ENCODE measurements at regions not wholly inside any gene's neighbourhood (a gene's known extent, or its start where the extent isn't known, plus 50 kb on each side); places are given as distances from the start of the nearest gene placed in this dataset.
"Not testable (repeated sequence)": the region's sequence is repeated elsewhere in the genome, so short reads cannot be mapped to it uniquely, and the experiment has no call there.

GRCh38 chr7:156019308-156019707 is 207.0 kb upstream of the SHH start:
- Mint-ChIP-seq H3K4me1 (ENCODE audit: low read depth) (peaks cover 2% of the 10 kb centered on the region), H3K4me3 (no peak overlapping the region), H3K9me3 (no peaks in the 10 kb centered on the region), H3K36me3 (ENCODE audit: low read depth) (no peaks in the 10 kb centered on the region), H3K27ac (no peak overlapping the region), H3K27me3 (ENCODE audit: insufficient read depth) (no peaks in the 10 kb centered on the region)
- DNase-seq (ENCODE audit: low spot score): no peak
- intact Hi-C loops (cut with micrococcal nuclease): no loop called here

- Mint-ChIP-seq H3K9me3 (peaks cover 6% of the 10 kb centered on the region), H3K4me1 (ENCODE audit: low read depth) (peaks cover 5% of the 10 kb centered on the region), H3K4me3 (no peak overlapping the region), H3K27me3 (ENCODE audit: insufficient read depth) (peaks cover 2% of the 10 kb centered on the region), H3K36me3 (ENCODE audit: low read depth) (no peaks in the 10 kb centered on the region), H3K27ac (no peak overlapping the region)
- DNase-seq (ENCODE audit: low spot score): no peak
- intact Hi-C loops (cut with micrococcal nuclease): no loop called here
These were observed 205.8 kb upstream of the SHH start for GRCh38 chr7:156017916-156018700.

DNA sequence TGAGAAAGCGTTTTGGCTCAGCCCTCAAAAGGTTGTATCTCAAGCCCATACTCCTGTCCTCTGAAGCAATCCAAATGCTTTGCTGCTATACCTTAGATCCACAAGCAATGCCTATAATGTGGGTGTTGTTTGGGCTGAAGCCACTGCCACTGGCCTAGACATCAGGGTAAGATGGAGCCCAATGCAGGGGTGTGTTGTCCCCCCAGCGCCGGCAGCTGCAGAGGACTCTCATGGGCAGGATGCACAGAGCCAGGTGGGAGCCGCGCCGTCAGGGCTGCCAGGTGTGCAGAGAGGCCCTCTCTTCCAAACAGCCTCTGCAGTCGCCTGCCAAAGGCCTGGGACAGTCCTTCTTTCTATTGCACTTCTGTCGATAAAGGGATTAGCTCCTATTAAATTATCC is 205.2 kb upstream of the SHH start:
- H3K27me3 Mint-ChIP-seq (ENCODE audit: insufficient read depth): peaks cover 2% of the 10 kb centered on the region
- no peak for DNase-seq (ENCODE audit: low spot score)
- no peak overlapping the region for H3K27ac Mint-ChIP-seq
- H3K4me1 Mint-ChIP-seq (ENCODE audit: low read depth): peaks cover 5% of the 10 kb centered on the region
- peaks cover 7% of the 10 kb centered on the region for H3K9me3 Mint-ChIP-seq
- H3K4me3 Mint-ChIP-seq: no peak overlapping the region
- H3K36me3 Mint-ChIP-seq (ENCODE audit: low read depth): no peaks in the 10 kb centered on the region
- intact Hi-C loops (cut with micrococcal nuclease): no loop called here

- DNase-seq (ENCODE audit: low spot score): no peak
- intact Hi-C loops (cut with micrococcal nuclease): no loop called here
- no peaks in the 10 kb centered on the region for H3K36me3 Mint-ChIP-seq (ENCODE audit: low read depth)
- H3K9me3 Mint-ChIP-seq: peaks cover 10% of the 10 kb centered on the region
- H3K4me3 Mint-ChIP-seq: no peak overlapping the region
- no peak overlapping the region for H3K27ac Mint-ChIP-seq
- peaks cover 2% of the 10 kb centered on the region for H3K27me3 Mint-ChIP-seq (ENCODE audit: insufficient read depth)
- peaks cover 5% of the 10 kb centered on the region for H3K4me1 Mint-ChIP-seq (ENCODE audit: low read depth)
These were observed 203.2 kb upstream of the SHH start for GRCh38 chr7:156015237-156016020.

DNA sequence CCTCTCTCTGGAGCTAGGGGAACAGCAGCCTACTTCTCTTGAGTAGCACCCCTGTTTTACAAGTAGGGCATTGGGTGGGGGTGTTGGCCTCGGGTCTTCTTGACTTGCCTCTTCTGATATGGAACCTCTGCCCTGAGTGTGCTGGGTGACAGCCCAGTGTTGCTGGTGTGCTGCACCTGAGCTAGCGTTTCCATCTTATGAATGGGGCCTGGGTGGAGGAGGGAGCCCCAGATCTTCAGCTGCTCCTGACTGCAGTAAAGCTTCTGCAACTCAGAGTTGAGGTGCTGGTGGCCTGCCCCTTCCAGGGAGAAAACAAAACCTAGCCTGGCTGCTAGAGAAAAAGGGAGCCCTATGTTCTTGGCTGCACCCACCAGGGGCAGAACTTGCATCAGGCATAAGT is 202.5 kb upstream of the SHH start:
- H3K9me3 Mint-ChIP-seq: peaks cover 14% of the 10 kb centered on the region

DNA sequence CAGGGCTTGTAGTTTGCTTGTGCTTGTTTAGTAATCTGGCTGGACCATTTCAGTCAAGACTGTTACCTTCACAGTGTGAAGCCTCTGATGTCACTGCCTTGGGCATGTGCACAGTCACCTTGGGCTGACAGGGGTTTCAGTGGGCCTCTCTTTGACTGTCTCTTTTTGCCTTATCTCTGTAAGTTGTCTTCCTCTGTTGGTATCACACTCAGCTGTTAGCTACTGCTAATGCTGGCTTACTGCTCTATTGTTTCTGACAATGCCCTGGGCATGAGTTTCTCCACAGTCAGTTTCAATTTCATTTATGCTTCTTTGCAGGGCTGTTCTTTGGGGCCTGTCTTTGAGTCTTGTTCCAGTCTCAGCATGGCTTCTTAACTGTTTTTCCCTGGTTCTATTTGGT is 201.9 kb upstream of the SHH start:
- Mint-ChIP-seq H3K27me3 (ENCODE audit: insufficient read depth) (peaks cover 2% of the 10 kb centered on the region), H3K36me3 (ENCODE audit: low read depth) (no peaks in the 10 kb centered on the region), H3K4me1 (ENCODE audit: low read depth) (peaks cover 5% of the 10 kb centered on the region), H3K4me3 (no peak overlapping the region), H3K9me3 (peaks cover 14% of the 10 kb centered on the region), H3K27ac (no peak overlapping the region)
- intact Hi-C loops (cut with micrococcal nuclease): no loop called here
- no peak for DNase-seq (ENCODE audit: low spot score)

More for the DNA sequence above, 202.5 kb upstream of the SHH start:
- no peak overlapping the region for H3K27ac Mint-ChIP-seq
- H3K4me1 Mint-ChIP-seq (ENCODE audit: low read depth): peaks cover 5% of the 10 kb centered on the region
- peaks cover 2% of the 10 kb centered on the region for H3K27me3 Mint-ChIP-seq (ENCODE audit: insufficient read depth)
- H3K36me3 Mint-ChIP-seq (ENCODE audit: low read depth): no peaks in the 10 kb centered on the region
- no peak for DNase-seq (ENCODE audit: low spot score)
- H3K4me3 Mint-ChIP-seq: no peak overlapping the region
- intact Hi-C loops (cut with micrococcal nuclease): no loop called here

DNA sequence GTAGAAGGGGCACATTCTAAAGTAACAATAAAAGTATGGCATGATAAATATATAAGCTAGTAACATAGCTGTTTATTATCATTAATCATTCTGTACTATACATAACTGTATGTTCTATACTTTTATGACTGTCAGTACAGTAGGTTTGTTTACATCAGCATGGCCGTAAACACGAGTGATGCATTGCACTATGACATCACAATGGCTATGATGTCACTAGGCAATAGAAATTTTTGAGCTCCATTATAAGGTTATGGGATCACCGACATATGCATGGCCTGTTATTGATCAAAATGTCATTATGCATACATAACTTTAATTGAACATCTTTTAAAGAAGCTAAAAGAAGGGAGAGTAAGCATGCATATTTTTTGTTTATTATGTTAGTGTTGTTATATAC is 200.1 kb upstream of the SHH start:
- peaks cover 14% of the 10 kb centered on the region for H3K9me3 Mint-ChIP-seq
- DNase-seq (ENCODE audit: low spot score): no peak
- no peaks in the 10 kb centered on the region for H3K36me3 Mint-ChIP-seq (ENCODE audit: low read depth)
- peaks cover 5% of the 10 kb centered on the region for H3K4me1 Mint-ChIP-seq (ENCODE audit: low read depth)
- no peak overlapping the region for H3K4me3 Mint-ChIP-seq
- no peak overlapping the region for H3K27ac Mint-ChIP-seq
- intact Hi-C loops (cut with micrococcal nuclease): no loop called here
- peaks cover 2% of the 10 kb centered on the region for H3K27me3 Mint-ChIP-seq (ENCODE audit: insufficient read depth)

- peaks cover 14% of the 10 kb centered on the region for H3K9me3 Mint-ChIP-seq
- no peak overlapping the region for H3K4me3 Mint-ChIP-seq
- peaks cover 3% of the 10 kb centered on the region for H3K27me3 Mint-ChIP-seq (ENCODE audit: insufficient read depth)
- H3K4me1 Mint-ChIP-seq (ENCODE audit: low read depth): peaks cover 5% of the 10 kb centered on the region
- H3K36me3 Mint-ChIP-seq (ENCODE audit: low read depth): no peaks in the 10 kb centered on the region
- intact Hi-C loops (cut with micrococcal nuclease): no loop called here
- no peak overlapping the region for H3K27ac Mint-ChIP-seq
- no peak for DNase-seq (ENCODE audit: low spot score)
These were observed 197.3 kb upstream of the SHH start for GRCh38 chr7:156009569-156009968.

GRCh38 chr7:156006876-156007275 is 194.6 kb upstream of the SHH start:
- DNase-seq (ENCODE audit: low spot score); H3K4me1 Mint-ChIP-seq (ENCODE audit: low read depth); H3K36me3 Mint-ChIP-seq (ENCODE audit: low read depth); H3K9me3 Mint-ChIP-seq; intact Hi-C loops (cut with micrococcal nuclease); H3K27ac Mint-ChIP-seq; H3K27me3 Mint-ChIP-seq (ENCODE audit: insufficient read depth); H3K4me3 Mint-ChIP-seq: not testable (repeated sequence)

GRCh38 chr7:156006024-156006423 is 193.8 kb upstream of the SHH start:
- peaks cover 6% of the 10 kb centered on the region for H3K9me3 Mint-ChIP-seq
- intact Hi-C loops (cut with micrococcal nuclease): no loop called here
- H3K4me3 Mint-ChIP-seq: no peak overlapping the region
- peaks cover 5% of the 10 kb centered on the region for H3K27me3 Mint-ChIP-seq (ENCODE audit: insufficient read depth)
- no peak overlapping the region for H3K27ac Mint-ChIP-seq
- no peak for DNase-seq (ENCODE audit: low spot score)
- no peaks in the 10 kb centered on the region for H3K36me3 Mint-ChIP-seq (ENCODE audit: low read depth)
- H3K4me1 Mint-ChIP-seq (ENCODE audit: low read depth): no peaks in the 10 kb centered on the region

DNA sequence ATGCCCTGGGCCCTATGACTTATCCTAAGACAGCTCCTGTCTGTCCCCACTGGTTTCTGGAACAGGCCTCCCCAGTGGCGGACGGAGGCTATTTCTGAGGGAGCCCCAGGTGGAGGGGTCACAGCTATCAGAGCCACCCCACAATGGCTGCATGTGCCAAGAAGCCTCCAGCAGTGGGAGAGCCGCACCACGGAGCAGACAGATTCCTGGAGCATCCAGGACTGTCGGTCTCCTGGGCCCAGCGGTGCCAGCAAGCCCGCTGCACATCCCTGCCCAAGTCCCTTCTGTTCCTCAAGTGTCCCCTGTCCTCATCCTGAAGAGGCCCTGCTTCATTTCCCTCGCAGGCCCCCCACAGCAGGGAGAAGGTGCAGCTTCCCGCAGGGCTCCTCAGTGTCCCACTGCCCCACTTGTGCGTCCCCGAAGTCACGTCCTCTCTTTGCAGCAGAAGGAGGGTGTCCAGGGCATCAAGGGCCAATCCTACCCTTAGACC is 193.0 kb upstream of the SHH start:
- DNase-seq (ENCODE audit: low spot score): no peak
- Mint-ChIP-seq H3K9me3 (peaks cover 2% of the 10 kb centered on the region), H3K27ac (no peak overlapping the region), H3K36me3 (ENCODE audit: low read depth) (no peaks in the 10 kb centered on the region), H3K4me1 (ENCODE audit: low read depth) (no peaks in the 10 kb centered on the region), H3K27me3 (ENCODE audit: insufficient read depth) (peaks cover 6% of the 10 kb centered on the region), H3K4me3 (no peak overlapping the region)
- intact Hi-C loops (cut with micrococcal nuclease): no loop called here

- Mint-ChIP-seq H3K9me3 (no peaks in the 10 kb centered on the region), H3K4me1 (ENCODE audit: low read depth) (no peaks in the 10 kb centered on the region), H3K27me3 (ENCODE audit: insufficient read depth) (peaks cover 6% of the 10 kb centered on the region), H3K27ac (no peak overlapping the region), H3K36me3 (ENCODE audit: low read depth) (no peaks in the 10 kb centered on the region), H3K4me3 (no peak overlapping the region)
- no peak for DNase-seq (ENCODE audit: low spot score)
- intact Hi-C loops (cut with micrococcal nuclease): no loop called here
These were observed 192.3 kb upstream of the SHH start for GRCh38 chr7:156004265-156005201.

Data from activated T-helper 1 cell treated with anti-CD3 and anti-CD28 coated beads, Interleukin-12 subunit alpha, Interleukin-12 subunit beta, Interleukin-2, Interleukin-4 antibody, amounts not matched to agents 30 ng/mL and 10 ng/mL and 1 ng/mL, durations not matched to agents 14 hours and 24 hours and 36 hours (primary cell).